ENCODE measurements at regions not wholly inside any gene's neighbourhood (a gene's known extent, or its start where the extent isn't known, plus 50 kb on each side); places are given as distances from the start of the nearest gene placed in this dataset.

GRCh38 chr3:67715971-67716370 lies 61.6 kb upstream of the SUCLG2 start:
- TF ChIP-seq CTCF (IDR thresholded peaks at IDR 0.05) (no peak), POLR2A (IDR thresholded peaks at IDR 0.05) (no peak), EP300 (IDR thresholded peaks at IDR 0.05) (no peak)

Data from ovary (tissue), 3 donors.